ENCODE measurements at regions not wholly inside any gene's neighbourhood (a gene's known extent, or its start where the extent isn't known, plus 50 kb on each side); places are given as distances from the start of the nearest gene placed in this dataset.

- no peak for TF ChIP-seq POLR2A (IDR thresholded peaks at IDR 0.05)
- TF ChIP-seq, protein P1, sequence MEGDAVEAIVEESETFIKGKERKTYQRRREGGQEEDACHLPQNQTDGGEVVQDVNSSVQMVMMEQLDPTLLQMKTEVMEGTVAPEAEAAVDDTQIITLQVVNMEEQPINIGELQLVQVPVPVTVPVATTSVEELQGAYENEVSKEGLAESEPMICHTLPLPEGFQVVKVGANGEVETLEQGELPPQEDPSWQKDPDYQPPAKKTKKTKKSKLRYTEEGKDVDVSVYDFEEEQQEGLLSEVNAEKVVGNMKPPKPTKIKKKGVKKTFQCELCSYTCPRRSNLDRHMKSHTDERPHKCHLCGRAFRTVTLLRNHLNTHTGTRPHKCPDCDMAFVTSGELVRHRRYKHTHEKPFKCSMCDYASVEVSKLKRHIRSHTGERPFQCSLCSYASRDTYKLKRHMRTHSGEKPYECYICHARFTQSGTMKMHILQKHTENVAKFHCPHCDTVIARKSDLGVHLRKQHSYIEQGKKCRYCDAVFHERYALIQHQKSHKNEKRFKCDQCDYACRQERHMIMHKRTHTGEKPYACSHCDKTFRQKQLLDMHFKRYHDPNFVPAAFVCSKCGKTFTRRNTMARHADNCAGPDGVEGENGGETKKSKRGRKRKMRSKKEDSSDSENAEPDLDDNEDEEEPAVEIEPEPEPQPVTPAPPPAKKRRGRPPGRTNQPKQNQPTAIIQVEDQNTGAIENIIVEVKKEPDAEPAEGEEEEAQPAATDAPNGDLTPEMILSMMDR (IDR thresholded peaks at IDR 0.05 in 4 of 5, conservative IDR thresholded peaks at IDR 0.05 in 1 of 5): no peak
Measured at GRCh38 chr7:153072806-153073205, 313.3 kb downstream of the ACTR3B start.

Data from gastrocnemius medialis (tissue), 4 donors.